ENCODE measurements at regions not wholly inside any gene's neighbourhood (a gene's known extent, or its start where the extent isn't known, plus 50 kb on each side); places are given as distances from the start of the nearest gene placed in this dataset.
"Not testable (repeated sequence)": the region's sequence is repeated elsewhere in the genome, so short reads cannot be mapped to it uniquely, and the experiment has no call there.

GRCh38 chr9:110066929-110067716 lies 140.8 kb downstream of the C9orf152 start:
- no peak for DNase-seq

GRCh38 chr9:110068212-110068611 lies 139.7 kb downstream of the C9orf152 start:
- DNase-seq: no peak

GRCh38 chr9:110069326-110070248 lies 138.4 kb downstream of the C9orf152 start:
- no peak for DNase-seq

DNA sequence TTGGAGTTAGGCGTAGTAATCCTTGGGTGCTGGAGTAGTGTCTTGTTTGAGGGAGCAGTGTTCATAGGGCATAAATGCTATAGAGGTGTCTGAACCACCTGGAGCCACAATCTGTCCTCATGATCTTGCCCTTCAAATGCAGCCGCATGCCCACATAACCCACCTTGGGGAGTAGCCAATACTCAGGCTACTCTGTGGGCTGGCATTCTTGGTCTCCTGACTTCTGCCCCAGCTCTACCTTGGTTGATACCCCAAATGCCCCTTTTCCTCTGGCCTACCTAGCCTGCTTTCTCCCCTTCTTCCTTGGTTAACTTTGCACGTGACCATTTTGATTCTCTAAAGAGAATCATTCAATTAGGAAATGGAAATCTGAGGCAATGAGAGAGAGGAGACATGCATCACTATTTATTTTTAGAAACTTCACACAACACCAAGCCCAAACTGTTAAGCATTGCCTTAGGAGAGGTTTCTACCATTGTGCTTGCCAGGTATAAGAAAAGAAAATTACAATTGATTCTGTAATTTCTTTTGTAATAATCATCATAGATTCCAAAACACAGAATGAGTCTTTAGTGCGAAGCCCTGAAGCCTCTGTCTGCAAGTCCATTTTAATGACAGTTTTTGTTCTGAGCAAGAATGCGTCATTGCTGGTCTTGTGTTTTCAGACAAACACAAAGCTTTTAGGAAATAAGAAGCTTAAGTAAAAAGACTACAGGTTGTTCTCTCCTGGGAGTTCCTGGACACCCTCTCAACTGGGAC lies 135.2 kb downstream of the C9orf152 start:
- no peak for DNase-seq

GRCh38 chr9:110073356-110073905 lies 134.5 kb downstream of the C9orf152 start:
- DNase-seq: no peak

- no peak for DNase-seq
Observed at GRCh38 chr9:110076894-110077725, 130.8 kb downstream of the C9orf152 start.

GRCh38 chr9:110077925-110078324 lies 130.0 kb downstream of the C9orf152 start:
- DNase-seq: no peak

- DNase-seq: peak; percentile 60
Observed at GRCh38 chr9:110078604-110079003, 129.4 kb downstream of the C9orf152 start.

GRCh38 chr9:110081395-110081794 lies 126.6 kb downstream of the C9orf152 start:
- no peak for DNase-seq

GRCh38 chr9:110083866-110084265 lies 124.1 kb downstream of the C9orf152 start:
- DNase-seq: no peak

GRCh38 chr9:110086537-110086936 lies 121.4 kb downstream of the C9orf152 start:
- no peak for DNase-seq

- no peak for DNase-seq
Observed at GRCh38 chr9:110087605-110088004, 120.4 kb downstream of the C9orf152 start.

DNA sequence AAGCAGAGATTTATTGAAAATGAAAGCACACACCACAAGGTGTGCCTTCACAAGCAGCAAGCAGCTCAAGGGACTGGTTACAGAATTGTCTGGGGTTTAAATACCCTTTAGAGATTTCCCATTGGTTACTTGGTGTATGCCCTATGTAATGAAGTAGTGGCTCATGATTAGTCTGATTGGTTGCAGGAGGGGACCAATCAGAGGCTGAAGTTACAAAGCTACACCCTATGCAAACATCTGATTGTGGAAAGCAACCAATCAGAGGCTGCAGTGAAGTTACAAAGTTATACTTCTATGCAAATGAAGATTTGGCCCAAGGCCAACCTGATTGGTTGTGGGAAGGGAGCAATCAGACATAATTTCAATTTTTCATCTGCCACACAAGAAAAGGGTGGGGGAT lies 119.9 kb downstream of the C9orf152 start:
- DNase-seq: peak; percentile 8

- DNase-seq: peak; percentile 25
Observed at GRCh38 chr9:110089681-110090370, 118.1 kb downstream of the C9orf152 start.

- DNase-seq: no peak
Observed at GRCh38 chr9:110092792-110093191, 115.2 kb downstream of the C9orf152 start.

DNA sequence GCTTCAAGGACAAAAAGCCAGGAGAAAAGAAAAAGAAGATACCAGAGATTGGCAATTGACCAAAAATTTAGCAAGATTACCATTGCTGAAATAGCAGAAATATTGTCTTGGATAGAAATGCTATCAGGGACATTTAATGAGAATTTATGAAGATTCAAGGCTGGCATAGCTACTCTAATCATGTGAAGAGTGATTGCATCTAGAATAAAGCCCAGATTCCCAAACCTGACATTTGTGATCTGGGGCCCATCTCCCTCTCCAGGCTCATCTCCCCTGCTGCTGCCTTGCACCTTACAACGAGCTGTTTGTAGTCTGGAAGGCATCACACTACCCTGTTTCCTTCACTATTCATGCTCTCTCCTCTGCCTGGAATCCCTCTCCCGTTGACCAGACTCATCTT lies 114.5 kb downstream of the C9orf152 start:
- no peak for DNase-seq

- no peak for DNase-seq
Observed at GRCh38 chr9:110093871-110094270, 114.1 kb downstream of the C9orf152 start.

- DNase-seq: no peak
Observed at GRCh38 chr9:110095161-110095595, 112.8 kb downstream of the C9orf152 start.

GRCh38 chr9:110095776-110096175 lies 112.2 kb downstream of the C9orf152 start:
- DNase-seq: no peak

GRCh38 chr9:110096674-110097073 lies 111.3 kb downstream of the C9orf152 start:
- not testable (repeated sequence) for DNase-seq
